ENCODE measurements at regions not wholly inside any gene's neighbourhood (a gene's known extent, or its start where the extent isn't known, plus 50 kb on each side); places are given as distances from the start of the nearest gene placed in this dataset.

- Histone ChIP-seq H2AFZ (ENCODE audit: low read depth, low read length, poor library complexity, severe bottlenecking) (no peak overlapping the region), H3K9ac (ENCODE audit: low read length) (no peak overlapping the region), H3K4me2 (ENCODE audit: low read length) (no peak overlapping the region), H3K79me2 (ENCODE audit: insufficient read depth, low read length) (no peaks in the 10 kb centered on the region), H3K27ac (ENCODE audit: low read depth, low read length) (no peak overlapping the region), H3K36me3 (ENCODE audit: control insufficient read depth in 1 of 2, insufficient read depth in 2 of 2, low read length in 2 of 2) (no peaks in the 10 kb centered on the region), H3K9me2 (ENCODE audit: insufficient read depth) (no peaks in the 10 kb centered on the region), H4K20me1 (ENCODE audit: insufficient read depth) (no peaks in the 10 kb centered on the region), H3K27me3 (ENCODE audit: insufficient read depth, low read length) (no peaks in the 10 kb centered on the region), H3K9me3 (ENCODE audit: control insufficient read depth in 1 of 2, insufficient read depth in 1 of 2, low read depth in 1 of 2, low read length in 2 of 2) (no peaks in the 10 kb centered on the region), H3K4me1 (ENCODE audit: control insufficient read depth in 1 of 2, insufficient read depth in 2 of 2, low read length in 2 of 2) (no peaks in the 10 kb centered on the region), H3K4me3 (replicated peaks in 1 of 2; ENCODE audit: low read depth in 1 of 2, low read length in 2 of 2) (no peak overlapping the region)
- ChIA-PET CTCF (no interaction called here), POLR2A (no interaction called here), RAD21 (ENCODE audit: low non-redundant PET in 1 of 2, low total read pairs in 2 of 2, uncharacterized antibody in 2 of 2, unreplicated experiment in 2 of 2) (no interaction called here)
- ATAC-seq (no peak), DNase-seq (ENCODE audit: low read depth, low spot score) (no peak)
- intact Hi-C loops (cut with micrococcal nuclease) = loop anchor here (10.0 kb wide), 1 partner anchor 1077 kb away; no protein-coding TSS in a partner anchor
- no TSS peak for BruUV-seq (replicated peaks)
- no peak for TF ChIP-seq YY1 (IDR thresholded peaks at IDR 0.05; ENCODE audit: extremely low read depth, insufficient replicate concordance, low read depth, low read length)
- TF ChIP-seq, protein P1, sequence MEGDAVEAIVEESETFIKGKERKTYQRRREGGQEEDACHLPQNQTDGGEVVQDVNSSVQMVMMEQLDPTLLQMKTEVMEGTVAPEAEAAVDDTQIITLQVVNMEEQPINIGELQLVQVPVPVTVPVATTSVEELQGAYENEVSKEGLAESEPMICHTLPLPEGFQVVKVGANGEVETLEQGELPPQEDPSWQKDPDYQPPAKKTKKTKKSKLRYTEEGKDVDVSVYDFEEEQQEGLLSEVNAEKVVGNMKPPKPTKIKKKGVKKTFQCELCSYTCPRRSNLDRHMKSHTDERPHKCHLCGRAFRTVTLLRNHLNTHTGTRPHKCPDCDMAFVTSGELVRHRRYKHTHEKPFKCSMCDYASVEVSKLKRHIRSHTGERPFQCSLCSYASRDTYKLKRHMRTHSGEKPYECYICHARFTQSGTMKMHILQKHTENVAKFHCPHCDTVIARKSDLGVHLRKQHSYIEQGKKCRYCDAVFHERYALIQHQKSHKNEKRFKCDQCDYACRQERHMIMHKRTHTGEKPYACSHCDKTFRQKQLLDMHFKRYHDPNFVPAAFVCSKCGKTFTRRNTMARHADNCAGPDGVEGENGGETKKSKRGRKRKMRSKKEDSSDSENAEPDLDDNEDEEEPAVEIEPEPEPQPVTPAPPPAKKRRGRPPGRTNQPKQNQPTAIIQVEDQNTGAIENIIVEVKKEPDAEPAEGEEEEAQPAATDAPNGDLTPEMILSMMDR (IDR thresholded peaks at IDR 0.05 in 2 of 3, conservative IDR thresholded peaks at IDR 0.05 in 1 of 3; ENCODE audit: borderline replicate concordance in 1 of 3, insufficient read depth in 1 of 3, low read depth in 2 of 3, low read length in 2 of 3) = no peak
- no peak for TF ChIP-seq SRF (IDR thresholded peaks at IDR 0.05; ENCODE audit: low read depth)
Observed at GRCh38 chr6:8527818-8528217, 92.5 kb upstream of the SLC35B3 start.

DNA sequence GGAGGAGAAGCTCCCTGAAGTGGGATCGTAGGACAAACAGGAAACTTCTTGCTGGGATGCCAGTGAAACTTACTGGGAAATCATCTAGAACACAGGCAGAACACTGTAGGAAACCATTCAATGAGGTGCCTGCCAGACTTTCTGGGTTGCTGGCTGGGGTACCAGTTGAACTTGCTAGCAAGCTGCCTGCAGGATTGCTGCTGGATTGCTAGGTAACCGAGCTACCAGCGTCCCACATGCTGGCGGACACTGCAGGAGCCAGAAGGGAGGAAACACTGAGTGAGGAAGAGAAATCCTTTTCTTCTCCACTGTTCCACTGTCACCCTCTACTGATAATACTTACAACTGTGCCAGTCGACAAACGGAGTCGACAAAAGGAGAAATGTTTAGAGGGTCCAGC is 91.3 kb upstream of the SLC35B3 start:
- ATAC-seq (no peak), DNase-seq (ENCODE audit: low read depth, low spot score) (no peak)
- H3K27ac ChIP-seq (ENCODE audit: low read depth, low read length) = no peak overlapping the region
- intact Hi-C loops (cut with micrococcal nuclease) = loop anchor here (10.0 kb wide), 1 partner anchor 1078 kb away; no protein-coding TSS in a partner anchor
- H3K9me2 ChIP-seq (ENCODE audit: insufficient read depth) = no peaks in the 10 kb centered on the region
- ChIA-PET CTCF (no interaction called here), POLR2A (no interaction called here), RAD21 (ENCODE audit: low non-redundant PET in 1 of 2, low total read pairs in 2 of 2, uncharacterized antibody in 2 of 2, unreplicated experiment in 2 of 2) (no interaction called here)
- TF ChIP-seq JUND (IDR thresholded peaks at IDR 0.05) = no peak
- TF ChIP-seq FOSL1 (IDR thresholded peaks at IDR 0.05; ENCODE audit: low read depth) = no peak
- TF ChIP-seq ZFX (IDR thresholded peaks at IDR 0.05) = no peak
- no peak for TF ChIP-seq POLR2AphosphoS5 (IDR thresholded peaks at IDR 0.05; ENCODE audit: low read depth, low read length)
- no peak for TF ChIP-seq EZH2phosphoT487 (IDR thresholded peaks at IDR 0.05; ENCODE audit: borderline replicate concordance)
- TF ChIP-seq, protein P2, sequence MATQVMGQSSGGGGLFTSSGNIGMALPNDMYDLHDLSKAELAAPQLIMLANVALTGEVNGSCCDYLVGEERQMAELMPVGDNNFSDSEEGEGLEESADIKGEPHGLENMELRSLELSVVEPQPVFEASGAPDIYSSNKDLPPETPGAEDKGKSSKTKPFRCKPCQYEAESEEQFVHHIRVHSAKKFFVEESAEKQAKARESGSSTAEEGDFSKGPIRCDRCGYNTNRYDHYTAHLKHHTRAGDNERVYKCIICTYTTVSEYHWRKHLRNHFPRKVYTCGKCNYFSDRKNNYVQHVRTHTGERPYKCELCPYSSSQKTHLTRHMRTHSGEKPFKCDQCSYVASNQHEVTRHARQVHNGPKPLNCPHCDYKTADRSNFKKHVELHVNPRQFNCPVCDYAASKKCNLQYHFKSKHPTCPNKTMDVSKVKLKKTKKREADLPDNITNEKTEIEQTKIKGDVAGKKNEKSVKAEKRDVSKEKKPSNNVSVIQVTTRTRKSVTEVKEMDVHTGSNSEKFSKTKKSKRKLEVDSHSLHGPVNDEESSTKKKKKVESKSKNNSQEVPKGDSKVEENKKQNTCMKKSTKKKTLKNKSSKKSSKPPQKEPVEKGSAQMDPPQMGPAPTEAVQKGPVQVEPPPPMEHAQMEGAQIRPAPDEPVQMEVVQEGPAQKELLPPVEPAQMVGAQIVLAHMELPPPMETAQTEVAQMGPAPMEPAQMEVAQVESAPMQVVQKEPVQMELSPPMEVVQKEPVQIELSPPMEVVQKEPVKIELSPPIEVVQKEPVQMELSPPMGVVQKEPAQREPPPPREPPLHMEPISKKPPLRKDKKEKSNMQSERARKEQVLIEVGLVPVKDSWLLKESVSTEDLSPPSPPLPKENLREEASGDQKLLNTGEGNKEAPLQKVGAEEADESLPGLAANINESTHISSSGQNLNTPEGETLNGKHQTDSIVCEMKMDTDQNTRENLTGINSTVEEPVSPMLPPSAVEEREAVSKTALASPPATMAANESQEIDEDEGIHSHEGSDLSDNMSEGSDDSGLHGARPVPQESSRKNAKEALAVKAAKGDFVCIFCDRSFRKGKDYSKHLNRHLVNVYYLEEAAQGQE (IDR thresholded peaks at IDR 0.05; ENCODE audit: low read depth) = no peak
- TF ChIP-seq CBX3 (IDR thresholded peaks at IDR 0.05; ENCODE audit: low read depth) = no peak
- no peak for TF ChIP-seq SP1 (IDR thresholded peaks at IDR 0.05; ENCODE audit: low read depth)
- no peak for TF ChIP-seq ZBTB33 (IDR thresholded peaks at IDR 0.05; ENCODE audit: extremely low read depth, insufficient replicate concordance, low read length)
- TF ChIP-seq RAD21 (IDR thresholded peaks at IDR 0.05; ENCODE audit: low read depth) = no peak
- TF ChIP-seq YY1 (IDR thresholded peaks at IDR 0.05; ENCODE audit: extremely low read depth, insufficient replicate concordance, low read depth, low read length) = no peak
- no peak for TF ChIP-seq SIN3A (IDR thresholded peaks at IDR 0.05; ENCODE audit: low read depth)
- H3K4me3 ChIP-seq (replicated peaks in 1 of 2; ENCODE audit: low read depth in 1 of 2, low read length in 2 of 2) = no peak overlapping the region
- H2AFZ ChIP-seq (ENCODE audit: low read depth, low read length, poor library complexity, severe bottlenecking) = no peak overlapping the region
- H3K9me3 ChIP-seq (ENCODE audit: control insufficient read depth in 1 of 2, insufficient read depth in 1 of 2, low read depth in 1 of 2, low read length in 2 of 2) = no peaks in the 10 kb centered on the region
- no peaks in the 10 kb centered on the region for H3K79me2 ChIP-seq (ENCODE audit: insufficient read depth, low read length)
- no peaks in the 10 kb centered on the region for H3K27me3 ChIP-seq (ENCODE audit: insufficient read depth, low read length)
- BruUV-seq (replicated peaks) = no TSS peak
- no peak overlapping the region for H3K9ac ChIP-seq (ENCODE audit: low read length)
- H4K20me1 ChIP-seq (ENCODE audit: insufficient read depth) = no peaks in the 10 kb centered on the region
- H3K4me1 ChIP-seq (ENCODE audit: control insufficient read depth in 1 of 2, insufficient read depth in 2 of 2, low read length in 2 of 2) = no peaks in the 10 kb centered on the region
- no peak overlapping the region for H3K4me2 ChIP-seq (ENCODE audit: low read length)
- H3K36me3 ChIP-seq (ENCODE audit: control insufficient read depth in 1 of 2, insufficient read depth in 2 of 2, low read length in 2 of 2) = no peaks in the 10 kb centered on the region
